ENCODE measurements at regions not wholly inside any gene's neighbourhood (a gene's known extent, or its start where the extent isn't known, plus 50 kb on each side); places are given as distances from the start of the nearest gene placed in this dataset.

DNA sequence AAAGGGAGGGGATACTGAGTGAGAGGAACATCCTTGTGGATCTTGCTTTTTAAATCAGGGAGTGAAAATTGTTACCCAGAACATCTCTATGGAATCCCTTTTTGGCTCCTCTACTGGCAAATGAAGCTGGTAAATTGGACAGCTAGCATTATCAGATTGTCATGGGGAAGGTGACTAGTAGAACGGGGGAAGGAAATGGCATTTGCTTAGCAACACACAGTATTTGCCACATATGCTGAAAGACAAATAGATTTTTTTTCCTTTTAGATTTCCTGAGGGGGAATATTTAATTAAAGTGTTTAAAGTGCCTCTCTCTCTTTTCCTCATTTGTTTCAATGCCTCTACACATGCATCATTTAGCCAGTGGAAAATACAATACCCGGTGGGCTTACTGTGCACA lies 573.5 kb downstream of the BCKDHB start:
- no peak for DNase-seq

DNA sequence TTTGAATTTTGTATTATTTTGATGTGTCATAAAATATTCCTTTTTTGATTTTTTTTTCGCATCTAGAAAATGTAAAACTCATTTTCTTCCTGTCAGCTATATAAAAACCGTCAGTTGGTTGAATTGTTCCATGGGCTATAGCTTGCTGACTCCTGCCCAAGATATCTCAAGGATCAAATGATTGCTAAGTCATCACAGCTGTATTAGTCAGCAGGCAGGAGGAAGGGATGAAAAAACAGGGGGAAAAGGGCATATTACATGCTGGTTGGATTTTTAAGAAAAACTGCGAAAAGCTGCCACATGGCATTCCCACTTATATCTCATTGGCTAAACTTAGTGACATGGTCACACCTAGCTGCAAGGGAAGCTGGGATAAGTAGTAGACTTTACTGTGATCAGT lies 569.9 kb downstream of the BCKDHB start:
- no peak for DNase-seq

DNA sequence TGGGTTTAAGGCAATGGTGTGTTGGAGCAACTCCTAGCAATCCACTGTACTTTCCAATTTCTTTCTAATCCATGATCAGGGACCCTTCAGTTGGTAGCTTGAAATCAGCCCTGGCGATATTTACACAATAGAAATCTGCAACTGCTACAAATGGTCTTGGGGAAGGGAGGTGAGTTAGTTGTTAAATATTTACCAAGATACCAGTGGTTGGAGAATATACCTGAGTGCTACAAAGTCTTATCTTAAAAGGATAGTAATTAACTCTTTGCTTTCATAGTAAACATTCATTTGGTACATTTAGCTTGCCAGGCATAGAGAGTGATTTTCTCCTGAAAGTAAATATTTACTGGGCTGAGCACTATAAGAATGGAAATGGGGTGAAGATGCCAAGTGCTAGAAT lies 568.2 kb downstream of the BCKDHB start:
- no peak for DNase-seq

DNA sequence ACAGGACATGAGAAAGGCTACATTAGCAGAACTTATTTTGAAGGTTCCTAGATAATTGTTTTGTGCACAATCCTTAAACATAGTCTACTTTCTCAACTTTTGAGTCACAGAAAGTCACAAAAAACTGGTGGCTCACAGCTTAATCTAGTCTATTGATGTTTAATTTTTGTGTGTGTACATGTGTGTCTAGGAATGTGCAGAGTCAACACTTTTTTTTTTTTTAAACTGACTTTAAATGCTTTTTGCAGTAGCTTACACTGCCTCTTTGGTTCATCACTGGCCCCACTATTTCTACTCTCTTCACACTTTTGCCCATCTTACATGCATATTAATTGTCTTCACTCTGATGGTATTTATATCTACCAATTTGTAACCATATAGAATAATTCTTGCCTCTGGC lies 566.9 kb downstream of the BCKDHB start:
- DNase-seq: no peak

DNA sequence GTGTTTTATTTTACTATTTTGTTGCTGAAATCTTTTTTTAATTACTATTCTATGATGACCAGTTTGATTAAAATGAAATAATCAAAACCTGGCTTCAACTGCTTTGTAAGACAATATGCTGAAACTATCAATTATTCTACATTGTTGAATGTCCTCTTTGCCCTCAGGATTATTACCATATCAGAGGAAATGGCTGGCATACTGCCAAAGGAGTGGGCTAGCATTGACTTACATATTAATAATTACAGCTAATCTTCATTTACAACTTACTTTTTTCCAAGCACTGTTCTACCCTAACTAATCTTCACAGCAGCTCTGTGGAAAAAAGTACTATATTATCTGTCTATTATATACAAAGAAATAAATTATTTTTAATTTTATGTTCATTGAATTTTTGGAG lies 560.5 kb downstream of the BCKDHB start:
- DNase-seq: no peak

DNA sequence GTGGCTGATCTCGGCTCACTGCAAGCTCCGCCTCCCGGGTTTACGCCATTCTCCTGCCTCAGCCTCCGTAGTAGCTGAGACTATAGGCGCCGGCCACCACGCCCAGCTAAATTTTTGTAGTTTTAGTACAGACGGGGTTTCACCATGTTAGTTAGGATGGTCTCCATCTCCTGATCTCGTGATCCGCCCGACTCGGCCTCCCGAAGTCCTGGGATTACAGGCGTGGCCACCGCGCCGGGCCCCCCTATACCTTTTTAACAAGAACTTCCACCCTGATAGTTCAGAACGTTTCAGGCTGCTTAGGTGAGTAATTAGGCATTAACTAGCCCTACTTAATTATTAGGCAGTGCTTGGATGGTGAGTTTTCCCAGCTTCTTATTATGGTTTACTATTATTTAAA lies 552.5 kb downstream of the BCKDHB start:
- no peak for DNase-seq

DNA sequence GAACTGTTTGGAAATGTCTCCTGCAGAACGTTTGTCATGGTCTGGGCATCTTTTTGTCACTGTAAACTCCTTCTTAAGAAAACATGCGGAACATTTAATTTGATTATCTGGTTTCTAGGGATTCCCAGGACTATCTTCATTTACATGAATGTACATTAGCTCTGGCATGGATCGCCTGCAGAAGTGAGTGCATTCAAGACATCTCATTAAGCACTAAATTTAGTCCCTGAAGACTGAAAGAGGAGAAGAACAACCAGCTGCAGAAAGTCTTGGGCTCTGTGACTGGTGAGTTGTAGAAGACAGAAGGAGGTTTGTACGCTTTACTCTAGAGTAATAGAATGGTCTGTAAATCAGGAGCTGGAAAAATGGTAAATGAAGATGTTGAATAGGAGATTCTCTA lies 540.7 kb downstream of the BCKDHB start:
- DNase-seq: no peak

DNA sequence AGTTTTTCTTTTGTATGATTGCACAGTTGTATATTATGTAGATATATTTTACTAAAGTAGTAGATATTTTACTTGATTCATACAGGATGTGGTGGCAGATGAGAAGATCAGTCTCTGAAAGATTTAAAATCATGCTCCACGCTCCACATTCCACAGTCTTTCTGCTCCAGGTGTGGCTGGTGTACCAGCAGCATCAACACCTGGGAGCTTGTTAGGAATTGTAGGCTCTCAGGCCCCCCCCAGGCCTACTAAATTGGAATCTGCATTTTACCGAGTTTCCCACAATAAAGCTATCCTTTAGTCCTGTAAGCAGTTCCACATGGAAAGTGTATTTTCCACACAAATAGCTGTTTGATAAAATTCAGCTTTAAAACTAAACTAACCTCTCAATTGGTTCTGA lies 537.4 kb downstream of the BCKDHB start:
- no peak for DNase-seq

DNA sequence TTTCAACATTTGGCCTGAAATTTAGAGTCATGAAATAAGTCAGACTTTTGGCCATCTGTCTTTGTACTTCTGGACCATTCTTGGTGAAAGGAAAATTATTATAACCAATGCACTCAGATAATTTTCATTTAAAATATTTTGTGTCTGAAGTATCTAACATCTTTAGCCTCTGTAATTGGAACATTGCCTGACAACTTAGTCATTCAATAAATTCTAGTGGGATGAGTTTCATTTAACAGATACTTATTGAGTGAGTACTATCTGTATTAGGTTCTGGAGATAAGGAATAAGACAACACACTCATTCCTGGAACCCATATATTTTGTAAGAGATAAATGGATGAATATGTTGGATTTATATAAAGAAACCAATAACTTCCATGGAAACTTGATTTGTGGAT lies 536.0 kb downstream of the BCKDHB start:
- no peak for DNase-seq

DNA sequence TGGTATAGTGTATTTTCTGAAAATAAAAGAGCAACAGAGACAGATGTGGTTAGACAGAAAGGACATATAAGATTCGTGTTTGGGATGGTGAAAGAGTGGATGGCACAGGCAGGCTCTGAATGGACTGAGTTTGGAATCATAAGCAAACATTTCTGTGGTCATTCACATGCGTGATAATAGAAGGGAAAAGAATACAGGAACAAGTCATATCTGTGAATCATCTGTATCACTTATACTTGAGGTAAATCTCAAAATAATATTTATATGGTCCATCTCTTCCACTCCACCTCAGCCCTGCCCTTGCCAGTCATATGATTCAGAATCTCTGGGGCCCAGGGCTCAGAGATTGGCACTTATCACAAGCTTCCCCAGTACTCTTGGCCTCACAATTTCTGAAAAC lies 535.1 kb downstream of the BCKDHB start:
- no peak for DNase-seq

DNA sequence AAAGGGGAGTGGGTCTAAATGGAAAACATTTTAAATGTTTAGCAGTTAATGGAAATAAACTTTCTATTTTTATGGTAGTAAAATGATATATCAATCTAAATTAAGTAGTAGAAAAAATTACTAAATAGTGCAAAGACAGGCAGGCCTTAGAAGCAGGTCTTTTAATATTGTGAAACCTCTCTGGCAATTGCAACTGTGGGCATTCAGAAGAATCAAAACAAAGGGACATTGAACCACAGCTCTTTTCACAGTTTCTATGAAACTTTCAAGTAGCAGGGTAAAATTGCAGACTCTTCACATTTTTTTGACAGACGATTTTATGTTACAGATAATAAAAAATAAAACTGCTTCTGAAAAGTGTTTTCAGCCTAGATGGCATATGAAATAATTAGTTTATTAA lies 533.7 kb downstream of the BCKDHB start:
- no peak for DNase-seq

DNA sequence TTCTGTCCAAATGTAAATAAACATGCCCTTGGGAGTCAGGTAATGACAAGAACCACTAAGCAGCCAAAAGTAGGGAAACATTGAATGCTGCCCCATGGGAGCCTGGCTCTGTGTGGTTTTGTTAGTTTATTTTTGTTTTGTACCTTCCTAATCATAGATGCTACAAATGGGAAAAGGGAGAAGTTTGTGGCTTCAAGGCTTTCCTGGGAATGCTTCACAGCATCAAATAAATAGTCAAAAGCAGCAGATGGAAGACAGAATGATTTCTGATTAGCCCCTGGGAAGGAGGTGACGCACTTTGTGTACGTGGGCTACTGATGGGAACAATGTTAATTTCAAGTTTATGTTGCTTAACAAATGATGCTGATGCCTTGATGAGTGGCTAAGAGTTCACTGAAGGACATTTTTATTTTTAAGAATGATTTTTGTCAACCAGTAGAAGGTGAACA lies 532.7 kb downstream of the BCKDHB start:
- no peak for DNase-seq

DNA sequence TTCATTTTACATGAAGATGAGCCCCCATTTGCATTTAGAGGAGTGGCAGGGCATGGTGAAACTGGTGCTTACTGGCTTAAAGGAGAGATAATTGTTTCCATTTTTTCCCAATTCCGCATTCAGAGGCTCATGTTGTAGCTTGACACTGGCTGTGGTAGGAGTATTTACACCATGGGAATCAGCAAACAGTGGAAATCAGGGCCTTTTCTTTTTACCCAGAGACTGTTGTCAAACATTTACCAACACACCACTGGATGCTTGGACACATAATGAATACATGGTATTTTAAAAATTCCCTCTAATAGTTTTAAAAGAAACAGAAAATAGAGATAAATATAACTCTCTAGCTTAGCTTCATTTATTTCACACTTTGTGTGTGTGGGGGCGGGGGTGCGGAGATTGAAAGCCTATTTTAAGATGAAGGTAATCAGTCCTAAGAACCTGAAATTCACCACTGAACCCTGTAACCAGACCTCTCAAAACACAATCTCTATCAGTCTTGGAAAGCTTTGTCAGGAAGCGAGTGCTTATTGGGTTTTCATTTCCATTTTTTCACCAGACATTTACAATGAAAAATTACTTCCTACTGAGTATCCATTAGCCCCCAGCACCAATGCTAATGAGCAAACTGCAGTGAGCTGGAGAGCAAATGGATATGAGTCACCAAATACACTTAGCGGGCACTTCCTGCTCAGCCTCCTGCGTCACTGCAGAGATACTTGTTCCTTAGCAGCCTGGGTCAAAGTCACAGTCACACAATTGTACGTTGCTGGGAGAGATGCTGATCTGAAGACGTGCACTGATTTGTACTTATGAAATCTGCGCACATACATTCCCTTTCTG lies 532.0 kb downstream of the BCKDHB start:
- DNase-seq: peak; percentile 54

DNA sequence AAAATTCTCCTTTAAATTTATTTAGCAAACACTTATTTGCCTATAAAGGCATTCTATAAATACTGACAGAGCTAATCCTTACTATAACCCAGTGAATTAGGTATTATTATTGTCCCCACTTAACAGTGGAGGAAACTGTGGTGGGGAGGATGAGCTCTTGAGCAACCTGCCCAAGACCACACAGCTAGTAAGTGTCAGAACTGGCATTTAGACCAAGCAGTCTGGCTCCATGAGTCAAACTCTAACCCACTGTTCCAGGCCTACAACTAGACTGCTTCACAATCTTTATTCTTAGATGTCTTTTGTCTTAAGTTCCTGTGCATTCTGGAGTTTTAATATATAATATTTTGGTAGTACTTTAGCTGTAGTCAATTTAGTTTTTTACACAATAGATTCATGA lies 530.8 kb downstream of the BCKDHB start:
- no peak for DNase-seq

DNA sequence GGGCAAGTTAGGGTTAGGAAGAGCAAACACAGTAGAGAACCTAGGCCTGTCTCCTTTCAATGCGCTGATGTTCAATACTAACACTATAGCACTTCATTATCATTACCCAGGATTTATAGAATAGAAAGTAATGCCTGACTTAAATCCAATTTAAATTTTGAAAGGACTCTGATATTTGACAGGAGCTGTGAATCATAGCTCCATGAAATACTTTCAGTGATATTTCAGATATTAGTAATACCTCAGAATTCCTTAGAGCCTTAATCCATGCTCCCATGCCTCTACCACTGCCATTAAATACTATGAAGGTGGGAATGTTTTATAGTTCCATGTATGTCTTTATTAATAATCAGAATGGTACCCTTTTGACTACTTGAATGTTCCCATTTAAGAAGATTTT lies 530.2 kb downstream of the BCKDHB start:
- no peak for DNase-seq

DNA sequence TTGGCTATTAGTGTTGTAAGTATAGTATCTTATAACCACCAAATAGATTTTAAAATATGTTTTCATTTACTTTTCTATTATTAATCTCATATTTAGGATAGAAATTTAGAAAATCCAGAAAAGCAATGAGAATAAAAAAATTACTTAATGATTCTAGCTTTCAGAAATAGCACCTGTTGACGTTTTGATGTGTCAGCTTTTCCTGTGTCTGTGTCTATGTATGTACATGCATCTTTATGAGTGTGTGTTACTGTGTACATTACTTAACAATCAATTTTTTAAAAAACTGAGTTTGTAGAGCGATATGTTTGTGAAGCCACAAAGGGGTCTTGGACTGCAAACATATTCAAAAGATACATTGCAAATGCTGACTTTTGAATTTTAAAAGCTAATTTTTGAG lies 526.9 kb downstream of the BCKDHB start:
- no peak for DNase-seq

DNA sequence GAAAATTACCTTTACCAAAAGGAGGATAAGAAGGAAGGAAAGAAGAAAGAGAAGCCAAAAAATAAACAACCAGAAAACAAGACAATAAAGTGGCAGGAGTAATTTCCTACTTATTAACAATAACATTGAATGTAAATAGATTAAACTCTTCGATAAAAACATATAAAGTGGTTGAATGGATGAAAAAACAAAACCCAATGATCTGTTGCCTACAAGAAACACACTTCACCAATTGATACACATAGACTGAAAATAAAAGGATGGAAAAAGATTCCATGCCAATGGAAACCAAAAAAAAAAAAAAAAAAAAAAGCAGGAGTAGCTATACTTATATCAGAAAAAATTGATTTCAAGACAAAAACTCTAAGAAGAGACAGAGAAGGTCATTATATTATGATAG lies 518.9 kb downstream of the BCKDHB start:
- no peak for DNase-seq

DNA sequence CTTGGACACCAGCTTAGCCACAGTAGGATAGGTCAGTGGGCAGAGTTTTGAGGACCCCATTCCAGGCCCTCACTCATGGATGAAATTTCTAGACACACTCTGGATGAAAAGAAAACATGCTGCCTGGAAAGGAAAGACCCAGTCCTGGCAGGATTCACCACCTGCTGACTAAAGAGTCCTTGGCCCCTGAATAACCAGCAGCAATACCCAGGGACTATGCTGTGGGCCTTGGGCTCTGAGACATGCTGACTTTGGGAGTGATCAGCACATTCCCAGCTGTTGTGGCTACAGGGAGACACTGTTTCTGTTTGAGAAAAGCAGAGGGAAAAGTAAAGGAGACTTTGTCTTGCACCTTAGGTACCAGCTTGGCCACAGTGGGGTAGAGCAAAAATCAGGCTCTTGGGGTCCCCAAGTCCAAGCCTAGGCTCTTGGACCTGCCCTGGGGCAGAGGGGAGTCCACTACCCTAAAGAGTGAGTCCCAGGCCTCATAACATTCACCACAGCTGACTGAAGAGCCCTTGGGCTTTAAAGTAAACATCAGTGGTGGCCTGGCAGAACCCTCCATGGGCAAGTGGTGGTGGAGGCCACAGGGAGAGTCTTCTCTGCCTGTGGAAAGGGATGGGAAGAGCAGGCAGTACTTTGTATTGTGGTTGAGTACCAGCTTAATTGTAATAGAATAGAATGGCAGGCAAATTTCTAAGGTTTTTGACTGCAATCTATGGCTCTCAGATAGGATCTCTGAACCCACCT lies 516.8 kb downstream of the BCKDHB start:
- DNase-seq: no peak

DNA sequence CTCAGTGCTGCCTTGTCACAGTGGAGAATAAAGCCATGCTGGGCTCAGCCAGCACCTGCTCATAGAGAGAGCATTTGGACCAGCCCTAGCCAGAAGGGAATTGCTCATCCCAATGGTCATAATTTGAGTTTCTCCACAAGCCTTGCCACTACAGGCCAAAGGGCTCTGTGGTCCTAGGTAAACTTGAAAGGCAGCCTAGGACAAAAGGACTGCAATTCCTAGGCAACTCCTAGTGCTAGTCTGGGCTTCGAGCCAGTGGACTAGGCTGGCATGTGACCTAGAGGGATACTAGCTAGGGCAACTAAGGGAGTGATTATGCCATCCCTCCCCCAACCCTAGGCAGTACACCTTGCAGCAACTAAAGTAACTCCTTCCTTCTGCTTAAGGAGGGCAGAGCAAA lies 516.2 kb downstream of the BCKDHB start:
- no peak for DNase-seq

DNA sequence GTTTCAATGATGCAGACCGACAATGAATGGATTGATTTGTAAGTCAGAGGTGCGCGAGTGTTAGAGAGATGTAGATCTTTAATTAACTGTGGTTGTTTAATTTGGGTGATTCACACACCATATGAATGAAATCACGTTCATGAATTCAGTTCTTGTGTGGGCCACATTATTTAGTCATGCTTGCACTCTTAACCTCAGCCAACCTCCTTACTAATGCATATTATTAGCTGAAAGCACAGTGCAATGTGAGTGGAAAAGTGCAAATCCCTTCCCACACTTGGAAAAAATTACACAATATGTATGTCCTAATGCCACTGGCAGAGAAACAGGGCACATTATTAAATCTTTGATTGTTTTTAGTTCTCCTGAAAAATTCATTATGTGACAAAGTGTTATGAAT lies 512.5 kb downstream of the BCKDHB start:
- no peak for DNase-seq

DNA sequence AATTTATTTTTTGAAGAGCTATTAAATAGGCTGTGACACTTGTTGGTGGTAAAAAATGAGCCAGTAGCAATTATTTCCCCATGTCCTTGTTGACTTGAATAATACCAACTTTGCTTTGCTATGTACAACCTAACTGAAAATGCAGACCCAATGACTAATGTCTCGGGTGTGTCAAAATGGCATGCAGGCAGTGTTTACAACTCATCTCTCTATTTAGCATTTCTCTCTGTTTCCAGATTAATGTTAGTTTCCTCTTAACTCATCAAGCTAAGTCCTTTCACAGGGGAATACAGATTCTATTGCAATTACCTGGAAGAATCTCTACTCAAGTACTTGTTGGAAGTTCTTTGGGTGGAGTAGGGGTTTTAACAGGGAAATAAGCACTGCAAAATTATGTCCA lies 504.4 kb downstream of the BCKDHB start:
- DNase-seq: no peak

DNA sequence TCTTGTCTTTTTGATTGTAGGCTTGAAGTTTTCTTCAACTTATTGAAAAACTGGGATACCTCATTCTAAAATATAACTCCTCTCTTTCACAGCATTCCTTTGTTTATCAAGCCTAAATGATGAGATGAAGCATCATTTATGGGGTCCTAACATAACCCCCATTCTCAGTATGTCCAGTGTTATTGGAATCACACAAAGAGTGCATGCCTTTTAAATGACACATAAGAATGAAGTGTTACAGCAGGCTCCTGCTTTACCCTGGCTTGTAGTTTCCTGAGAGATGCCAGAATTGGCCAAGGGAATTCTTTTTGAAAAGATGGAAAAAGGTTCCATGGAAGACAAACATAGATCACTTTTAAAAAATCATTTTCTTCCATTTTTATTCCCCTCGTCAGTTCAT lies 502.4 kb downstream of the BCKDHB start:
- DNase-seq: no peak

DNA sequence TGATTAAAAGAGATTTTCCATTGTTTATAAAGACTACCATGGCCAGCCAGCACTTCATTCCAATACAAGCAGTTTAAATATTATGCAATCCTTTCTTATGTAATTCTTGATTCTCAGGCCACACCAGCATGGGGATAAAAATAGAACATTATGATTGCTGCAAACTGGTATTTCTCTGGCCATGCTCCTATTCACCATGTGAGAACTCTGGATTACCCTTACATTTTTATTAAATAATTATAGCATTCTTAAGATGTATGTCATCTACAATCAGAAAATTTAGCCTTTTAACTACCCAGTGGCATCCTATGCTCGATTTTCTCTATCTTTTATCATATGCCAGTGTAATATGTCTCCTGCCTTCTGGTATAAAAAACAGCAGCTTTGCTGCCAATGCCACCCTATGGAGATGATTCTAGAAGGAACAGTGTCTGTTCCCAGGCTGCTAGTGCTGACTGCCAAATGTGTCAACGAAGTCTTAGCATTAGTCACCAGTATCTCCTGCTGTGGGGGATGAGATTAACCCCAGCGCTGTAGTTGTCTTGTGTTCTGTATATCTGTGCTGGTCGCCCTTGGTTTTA lies 501.4 kb downstream of the BCKDHB start:
- DNase-seq: peak; percentile 69

All from inflammatory macrophage treated with lipopolysaccharide for 4 hours (primary cell).